SK-N-SH (cell line): ENCODE measurements at regions not wholly inside any gene's neighbourhood (a gene's known extent, or its start where the extent isn't known, plus 50 kb on each side); places are given as distances from the start of the nearest gene placed in this dataset.

Source experiments
- CTCF ChIP-seq: fragments of 200-600 bp; sonication (generic); IDR thresholded peaks from 2 replicates; pipeline ENCODE4 v1.6.1; 2017; ENCODE audit warnings: antibody characterized with exemption, mild to moderate bottlenecking, moderate library complexity
- EP300 ChIP-seq, 2 experiments: IDR thresholded peaks; 2 replicates each; pipeline versions ENCODE4 v1.4.0 to v1.6.1; 2012; ENCODE audit warnings: borderline replicate concordance in 1 of 2, low read depth in 1 of 2, low read length in 1 of 2
- GABPA ChIP-seq: IDR thresholded peaks from 2 replicates; pipeline ENCODE4 v1.4.0; 2012; ENCODE audit warnings: low read depth, mild to moderate bottlenecking
- MAX ChIP-seq: IDR thresholded peaks from 2 replicates; pipeline ENCODE4 v1.4.0; 2012; ENCODE audit warnings: low read depth
- MXI1 ChIP-seq: IDR thresholded peaks from 2 replicates; pipeline ENCODE4 v1.6.1; 2012; ENCODE audit warnings: mild to moderate bottlenecking, low read depth, low read length, improper control_type of control experiment
- POLR2AphosphoS5 ChIP-seq: IDR thresholded peaks from 2 replicates; pipeline ENCODE4 v1.6.1; 2012; ENCODE audit warnings: low read depth, low read length
- RAD21 ChIP-seq: IDR thresholded peaks from 2 replicates; pipeline ENCODE4 v1.6.1; 2012; ENCODE audit warnings: mild to moderate bottlenecking, low read length
- RFX5 ChIP-seq: IDR thresholded peaks from 2 replicates; pipeline ENCODE4 v1.6.1; 2012; ENCODE audit warnings: mild to moderate bottlenecking, improper control_type of control experiment, low read length
- RXRA ChIP-seq: IDR thresholded peaks from 2 replicates; pipeline ENCODE4 v1.4.0; 2012; ENCODE audit warnings: low read depth, mild to moderate bottlenecking, borderline replicate concordance
- TAF1 ChIP-seq: IDR thresholded peaks from 2 replicates; pipeline ENCODE4 v1.6.1; 2012; ENCODE audit warnings: low read depth, mild to moderate bottlenecking, low read length, moderate library complexity, borderline replicate concordance
- USF2 ChIP-seq: fragments of 150-350 bp; IDR thresholded peaks from 2 replicates; pipeline ENCODE4 v1.6.1; 2017; ENCODE audit warnings: antibody characterized with exemption, low read length, low read depth, borderline replicate concordance
- YY1 ChIP-seq: IDR thresholded peaks from 2 replicates; pipeline ENCODE4 v1.4.0; 2012; ENCODE audit warnings: low read depth, mild to moderate bottlenecking

DNA sequence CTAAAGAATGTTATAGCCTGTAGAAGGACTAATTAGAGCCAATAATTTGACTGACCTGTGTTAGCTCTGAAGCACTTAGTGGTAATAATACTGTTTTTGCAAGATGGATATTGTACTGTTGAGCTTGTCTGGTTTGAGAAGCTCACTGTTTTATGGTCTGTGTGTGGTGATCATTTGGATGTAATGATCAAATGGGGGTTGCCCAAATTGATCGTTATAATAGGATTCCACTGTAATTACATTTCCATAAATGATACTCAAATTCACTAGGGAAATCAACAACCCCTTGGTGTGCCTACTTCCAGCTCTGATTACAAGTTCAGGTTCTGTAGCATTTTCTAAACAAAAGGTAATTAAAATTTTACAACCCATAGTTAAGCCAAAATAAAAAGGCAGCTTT lies 971.4 kb downstream of the TTLL7 start:
- TF ChIP-seq CTCF (no peak), POLR2AphosphoS5 (no peak), RFX5 (no peak), YY1 (no peak), TAF1 (no peak), RXRA (no peak), MXI1 (no peak), USF2 (no peak), GABPA (no peak), MAX (no peak), EP300 (IDR thresholded peaks at IDR 0.05; ENCODE audit: borderline replicate concordance in 1 of 2, low read depth in 1 of 2, low read length in 1 of 2) (no peak), RAD21 (no peak)
